HG02852 (cell line): ENCODE measurements at regions not wholly inside any gene's neighbourhood (a gene's known extent, or its start where the extent isn't known, plus 50 kb on each side); places are given as distances from the start of the nearest gene placed in this dataset.
"Not testable (repeated sequence)": the region's sequence is repeated elsewhere in the genome, so short reads cannot be mapped to it uniquely, and the experiment has no call there.

Experiments used
- ATAC-seq: cut with Tn5 transposase; IDR thresholded peaks from one replicate; pipeline ENCODE4 v1.9.1; 2021; ENCODE audit warnings: mild to moderate bottlenecking, moderate library complexity; ENCODE audit not compliant: unreplicated experiment

- ATAC-seq, result no peak
Observed at GRCh38 chr12:47491516-47492305, 214.1 kb downstream of the RPAP3 start.

GRCh38 chr12:47488888-47489287, 216.9 kb downstream of the RPAP3 start:
- no peak for ATAC-seq

DNA sequence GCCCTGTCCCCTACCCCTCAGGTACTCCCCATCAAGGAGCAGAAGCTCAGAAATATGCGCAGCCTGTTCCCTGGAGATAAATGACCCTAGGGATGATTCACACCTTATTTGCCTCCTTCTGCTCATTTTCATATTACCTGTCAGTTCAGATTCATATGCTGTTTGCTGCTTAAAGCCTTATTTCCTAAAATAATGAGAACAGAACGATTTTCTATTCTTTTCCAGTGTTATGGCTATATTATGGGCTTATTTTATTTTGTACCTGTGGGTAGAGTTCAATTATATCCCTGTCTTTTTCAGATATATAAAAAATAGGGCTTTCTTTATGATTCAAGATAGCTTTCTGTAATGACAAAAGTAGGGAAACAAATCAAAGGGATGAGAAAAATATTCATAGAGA, 224.8 kb downstream of the RPAP3 start:
- no peak for ATAC-seq

- ATAC-seq, result no peak
Observed at GRCh38 chr12:47478426-47478825, 227.4 kb downstream of the RPAP3 start.

DNA sequence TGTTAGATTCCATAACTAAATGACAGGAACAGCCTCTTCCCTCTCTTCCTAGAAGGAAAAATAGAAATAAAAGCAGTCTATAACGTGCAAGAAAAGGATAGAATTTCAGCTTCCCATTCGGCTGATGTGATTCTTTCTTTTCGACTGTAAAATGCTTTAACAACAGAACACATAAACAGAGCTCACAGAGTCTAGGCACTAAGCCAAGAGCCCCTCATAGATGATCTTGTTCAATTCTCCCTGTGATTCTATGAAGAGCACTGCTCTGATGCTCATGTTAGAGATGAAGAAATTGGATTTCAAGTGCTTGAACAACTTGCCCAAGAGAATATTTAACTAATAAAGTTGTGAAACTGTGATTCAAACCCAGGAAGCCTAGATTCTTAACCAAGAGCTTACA, 232.7 kb downstream of the RPAP3 start:
- no peak for ATAC-seq

- ATAC-seq, result not testable (repeated sequence)
Observed at GRCh38 chr12:47470349-47470748, 235.5 kb downstream of the RPAP3 start.

GRCh38 chr12:47463918-47464317, 241.9 kb downstream of the RPAP3 start:
- ATAC-seq, result not testable (repeated sequence)

- no peak for ATAC-seq
Observed at GRCh38 chr12:47458279-47458678, 247.6 kb downstream of the RPAP3 start.

- ATAC-seq, result no peak
Observed at GRCh38 chr12:47449797-47450196, 256.0 kb downstream of the RPAP3 start.

GRCh38 chr12:47442310-47442709, 263.5 kb downstream of the RPAP3 start:
- no peak for ATAC-seq

GRCh38 chr12:47441490-47441889, 264.3 kb downstream of the RPAP3 start:
- no peak for ATAC-seq

GRCh38 chr12:47438175-47438574, 267.7 kb downstream of the RPAP3 start:
- no peak for ATAC-seq

DNA sequence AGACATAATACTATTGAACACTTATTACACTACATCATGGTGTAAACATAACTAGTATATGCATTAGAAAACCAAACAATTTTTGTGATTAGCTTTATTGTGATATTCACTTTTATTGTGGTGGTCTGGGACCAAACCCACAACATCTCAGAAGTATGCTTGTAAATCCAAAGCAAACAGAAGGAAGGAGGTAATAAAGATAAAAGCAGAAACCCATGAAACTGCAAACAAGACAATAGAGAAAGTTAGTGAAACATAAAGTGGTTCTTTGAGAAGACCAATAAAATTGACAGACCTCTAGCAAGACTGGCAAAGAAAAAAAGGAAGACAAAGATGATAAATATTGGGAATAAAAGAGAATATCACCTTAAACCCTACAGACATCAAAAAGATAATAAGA, 268.3 kb downstream of the RPAP3 start:
- no peak for ATAC-seq

DNA sequence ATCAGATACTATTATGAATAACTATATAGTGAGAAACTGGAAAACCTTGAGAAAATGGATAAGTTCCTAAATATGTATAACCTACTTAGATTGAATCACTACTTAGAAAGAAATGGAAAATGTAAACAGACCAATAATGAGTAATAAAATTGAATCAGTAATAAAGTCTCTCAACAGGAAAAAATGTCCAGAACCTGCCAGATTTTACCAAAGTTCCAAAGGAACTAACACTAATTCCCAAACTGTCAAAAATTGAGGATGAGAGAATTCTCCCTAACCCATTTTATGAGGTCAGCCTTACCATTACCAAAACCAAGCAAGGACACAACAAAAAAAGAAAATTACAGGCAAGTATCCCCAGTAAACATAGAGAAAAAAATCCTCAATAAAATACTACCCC, 272.0 kb downstream of the RPAP3 start:
- no peak for ATAC-seq

GRCh38 chr12:47426678-47427309, 279.0 kb downstream of the RPAP3 start:
- ATAC-seq, result not testable (repeated sequence)

- ATAC-seq, result no peak
Observed at GRCh38 chr12:47422611-47423010, 283.2 kb downstream of the RPAP3 start.

- ATAC-seq, result no peak
Observed at GRCh38 chr12:47419497-47419896, 286.3 kb downstream of the RPAP3 start.

- no peak for ATAC-seq
Observed at GRCh38 chr12:47417955-47418354, 287.9 kb downstream of the RPAP3 start.

DNA sequence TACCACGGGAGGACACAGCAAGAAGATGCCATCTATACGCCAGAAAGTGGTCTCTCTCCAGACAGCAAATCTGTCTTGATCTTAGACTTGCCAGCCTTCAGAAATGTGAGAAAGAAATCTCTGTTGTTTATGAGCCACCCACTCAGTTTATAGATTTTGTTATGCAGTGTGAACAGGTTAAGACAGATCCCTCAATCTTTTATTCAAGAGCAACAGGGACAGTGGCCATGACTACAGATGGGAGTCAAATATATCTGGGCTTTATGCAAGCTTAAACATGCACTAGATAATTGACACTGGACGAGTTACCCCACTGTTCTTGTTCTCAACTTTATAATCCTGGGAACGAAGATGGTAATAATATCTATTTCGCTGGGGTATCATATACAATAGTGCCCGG, 288.7 kb downstream of the RPAP3 start:
- ATAC-seq, result no peak

DNA sequence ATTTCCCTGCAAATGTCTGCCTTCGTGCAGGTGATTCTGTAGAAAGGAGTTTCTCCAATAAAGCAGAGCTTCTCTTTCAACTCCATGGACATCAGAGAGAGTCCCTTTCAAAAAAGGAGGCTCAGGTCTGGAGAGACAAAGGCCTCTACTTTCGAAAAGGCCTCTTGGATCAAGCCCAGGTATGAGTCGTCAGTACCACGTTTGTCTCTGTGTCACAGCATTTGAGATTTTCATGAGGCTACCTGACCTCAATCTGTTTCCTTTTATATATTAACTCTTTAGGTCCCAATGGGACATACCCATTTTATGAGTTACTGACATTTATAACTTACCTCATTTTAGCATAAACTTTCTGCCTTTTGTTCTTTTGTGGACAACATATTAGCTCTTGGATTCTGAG, 290.8 kb downstream of the RPAP3 start:
- ATAC-seq, result no peak

GRCh38 chr12:47414511-47414910, 291.3 kb downstream of the RPAP3 start:
- ATAC-seq, result no peak

- ATAC-seq, result no peak
Observed at GRCh38 chr12:47413806-47414205, 292.0 kb downstream of the RPAP3 start.
